Sigmoid colon (tissue), 4 donors: ENCODE measurements at regions not wholly inside any gene's neighbourhood (a gene's known extent, or its start where the extent isn't known, plus 50 kb on each side); places are given as distances from the start of the nearest gene placed in this dataset.

ENCODE experiments used
- CTCF ChIP-seq, 4 experiments: fragments of 450-650 bp in 3 of 4; fragments of 200-600 bp in 1 of 4; IDR thresholded peaks; one replicate each; pipeline ENCODE4 v1.5.1; 2016 to 2019; ENCODE audit warnings: antibody characterized with exemption in 4 of 4, mild to moderate bottlenecking in 3 of 4, moderate library complexity in 2 of 4
- POLR2AphosphoS5 ChIP-seq, 4 donors: sonication (generic); formaldehyde crosslinking; IDR thresholded peaks; one replicate each; pipeline ENCODE4 v1.6.1; 2017; ENCODE audit warnings: antibody characterized with exemption in 4 of 4

DNA sequence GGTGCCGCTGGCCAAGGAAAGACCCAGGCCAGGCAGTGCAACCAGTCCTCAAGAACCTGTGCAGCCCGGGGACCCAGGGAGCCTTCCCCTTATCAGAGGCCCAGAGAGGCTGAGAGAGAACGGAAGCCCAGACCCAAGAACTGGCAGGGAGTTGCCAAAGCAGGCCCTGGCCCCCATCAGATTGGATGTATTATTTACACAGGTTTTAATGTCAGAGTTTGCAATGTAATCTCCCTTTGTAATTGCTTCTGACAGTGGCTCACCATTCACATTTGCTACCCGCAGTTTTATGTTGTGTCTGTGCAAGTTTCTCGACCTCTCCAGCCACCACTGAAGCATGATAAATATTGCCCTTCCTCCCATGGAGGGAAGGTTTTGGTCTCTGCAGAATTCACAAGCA lies 660.9 kb downstream of the LIG4 start:
- TF ChIP-seq POLR2AphosphoS5 (IDR thresholded peaks at IDR 0.05) (no peak), CTCF (IDR thresholded peaks at IDR 0.05) (no peak)
